Left colon (tissue), 2 donors: ENCODE measurements at regions not wholly inside any gene's neighbourhood (a gene's known extent, or its start where the extent isn't known, plus 50 kb on each side); places are given as distances from the start of the nearest gene placed in this dataset.
"Not testable (repeated sequence)": the region's sequence is repeated elsewhere in the genome, so short reads cannot be mapped to it uniquely, and the experiment has no call there.

ENCODE experiments used
- ATAC-seq: fragments of 200-7000 bp; cut with Tn5 transposase; one replicate; pipeline ENCODE4 v1.9.1; 2020; ENCODE audit warnings: mild to moderate bottlenecking, moderate library complexity
- DNase-seq, 2 donors: peaks; one replicate each; pipeline ENCODE4 v3.0.0-alpha.2; 2020
- intact Hi-C, 2 donors: fragments of 100-400 bp; cut with DNase I in 1 of 2; cut with micrococcal nuclease in 1 of 2; formaldehyde crosslinking; loops; one replicate each; pipeline versions ENCODE4 v1.11.2 to v1.14.0; 2022; cut with DNase I, micrococcal nuclease
- donor health status: DM: no; HTN: no; CAD: no.
- donor health status: DM: yes; HTN: yes; CAD: no.

DNA sequence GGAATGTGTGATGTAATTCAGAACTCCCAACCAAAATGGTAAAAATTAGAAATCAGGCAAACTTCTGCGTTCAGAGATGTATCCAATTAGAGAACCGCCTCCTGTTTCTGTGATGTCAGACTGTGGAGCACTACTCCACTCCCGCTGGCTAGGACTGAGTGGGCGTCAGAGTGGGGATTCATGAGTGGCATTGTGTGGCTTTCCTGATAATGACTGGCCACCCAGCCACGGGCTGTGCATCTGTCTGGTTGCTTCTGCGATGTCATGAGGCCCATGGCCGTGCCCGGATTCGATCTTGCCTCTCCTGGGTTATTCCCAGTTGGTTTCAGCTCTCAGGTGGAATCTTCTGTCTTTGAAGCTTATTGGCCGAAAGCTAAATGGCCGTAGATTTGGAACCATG, 87.1 kb upstream of the KCNA1 start:
- ATAC-seq = no peak
- intact Hi-C loops = no loop called here

GRCh38 chr12:4824380-4824779, 85.3 kb upstream of the KCNA1 start:
- intact Hi-C loops = no loop called here
- DNase-seq (no peak), ATAC-seq (no peak)

More for the DNA sequence above, 87.1 kb upstream of the KCNA1 start:
- no peak for DNase-seq

- intact Hi-C loops = no loop called here
These were observed 84.5 kb upstream of the KCNA1 start for GRCh38 chr12:4825011-4825858.

DNA sequence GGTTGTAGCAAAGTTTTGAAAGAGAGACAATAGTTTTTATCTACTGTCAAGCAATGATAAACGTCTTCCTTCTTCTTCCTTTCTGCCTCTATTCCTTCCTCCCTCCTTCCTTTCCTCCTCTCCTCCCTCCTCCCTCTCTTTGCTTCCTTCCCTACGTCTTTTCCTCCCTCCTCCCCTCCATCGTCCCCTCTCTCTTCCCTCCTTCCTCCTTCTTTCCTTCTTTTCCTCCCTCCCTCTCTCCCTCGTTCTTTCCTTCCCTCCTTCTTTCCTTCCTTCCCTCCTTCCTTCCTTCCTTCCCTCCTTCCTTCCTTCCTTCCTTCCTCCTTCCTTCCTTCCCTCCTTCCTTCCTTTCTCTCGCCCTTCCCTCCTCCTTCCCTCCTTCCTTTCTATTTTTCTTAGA, 82.8 kb upstream of the KCNA1 start:
- intact Hi-C loops = no loop called here
- DNase-seq (no peak), ATAC-seq (no peak)

More at GRCh38 chr12:4825011-4825858, 84.5 kb upstream of the KCNA1 start:
- ATAC-seq (no peak), DNase-seq (no peak)

DNA sequence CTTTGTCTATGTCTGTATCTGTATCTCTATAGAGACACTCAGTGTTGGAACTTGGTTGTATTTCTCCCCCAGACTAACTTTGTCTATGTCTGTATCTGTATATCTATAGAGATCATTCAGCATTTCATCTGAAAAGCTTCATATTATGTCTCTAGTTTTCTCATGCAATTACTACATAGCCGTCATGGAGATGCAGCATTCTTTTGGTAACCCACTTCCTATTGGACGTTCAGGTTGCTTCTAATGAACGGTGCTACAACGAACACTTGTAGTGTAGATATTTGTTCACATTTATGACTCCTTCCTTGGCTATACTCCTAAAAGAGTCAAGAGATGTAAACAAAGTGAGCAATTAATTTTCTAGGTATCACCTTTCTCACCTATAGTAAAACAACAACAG, 81.5 kb upstream of the KCNA1 start:
- intact Hi-C loops = no loop called here
- DNase-seq = no peak
- no peak for ATAC-seq

- ATAC-seq (no peak), DNase-seq (no peak)
- intact Hi-C loops = no loop called here
These were observed 80.4 kb upstream of the KCNA1 start for GRCh38 chr12:4829161-4829792.

DNA sequence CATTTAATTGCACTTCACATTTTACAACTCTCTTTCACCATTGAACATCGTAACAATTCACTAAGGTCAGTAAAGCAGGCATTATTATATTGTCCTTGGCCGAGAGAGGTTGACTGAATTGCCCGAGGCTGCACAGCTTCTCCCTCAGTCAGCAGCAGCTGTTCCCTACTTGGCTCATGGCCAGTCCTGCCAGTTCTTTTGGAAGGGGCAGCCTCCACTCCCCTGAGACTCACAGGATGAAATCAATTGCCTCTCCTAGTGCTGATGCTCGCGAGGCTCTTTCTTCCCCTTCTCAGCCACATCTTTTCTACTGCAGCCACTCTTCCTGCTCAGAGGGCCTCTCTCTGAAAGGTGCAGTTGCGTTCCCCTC, 79.9 kb upstream of the KCNA1 start:
- DNase-seq (no peak), ATAC-seq (no peak)
- intact Hi-C loops = no loop called here

GRCh38 chr12:4830556-4831210, 79.0 kb upstream of the KCNA1 start:
- no peak for DNase-seq
- ATAC-seq = no peak
- intact Hi-C loops = no loop called here

DNA sequence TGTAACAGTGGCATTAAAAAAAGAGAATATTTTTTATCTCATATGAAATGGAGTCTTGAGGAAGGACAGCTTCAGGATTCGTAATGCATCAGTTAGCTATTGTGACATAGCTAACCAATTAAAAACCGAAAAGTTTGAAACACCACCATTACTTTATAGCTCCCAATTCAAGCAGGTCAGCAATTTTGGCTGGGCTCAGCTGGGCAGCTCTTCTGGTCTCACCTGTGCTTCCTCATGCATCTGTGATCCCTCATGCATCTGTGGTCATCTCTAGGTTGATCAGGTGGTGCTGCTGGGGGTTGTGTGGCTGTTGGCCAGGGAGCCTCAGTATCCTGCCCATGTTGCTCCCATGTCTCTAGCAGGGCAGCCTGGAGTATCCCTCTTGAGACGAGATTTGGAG, 76.7 kb upstream of the KCNA1 start:
- ATAC-seq = no peak
- intact Hi-C loops = no loop called here

DNA sequence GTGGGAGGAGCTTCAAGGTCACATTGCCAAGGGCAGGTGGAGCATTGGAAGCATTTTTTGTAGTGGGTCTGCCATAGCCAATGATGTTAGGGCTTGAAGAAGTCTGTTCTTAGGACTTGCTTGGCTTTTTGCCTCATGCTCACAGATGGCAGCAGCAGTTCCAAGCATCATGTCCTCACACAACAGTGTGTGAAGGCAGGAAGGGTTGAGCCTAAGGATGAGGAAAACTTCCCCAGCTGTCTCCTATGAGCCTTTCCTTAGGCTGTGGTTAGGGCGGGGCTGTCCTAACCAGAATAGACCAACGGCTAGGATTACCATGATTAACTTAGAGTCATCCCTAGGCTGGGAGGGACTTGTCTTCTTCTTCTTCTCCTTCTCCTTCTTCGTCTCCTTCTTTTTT, 76.2 kb upstream of the KCNA1 start:
- intact Hi-C loops = no loop called here
- ATAC-seq = peak; percentile 28

More for the DNA sequence above, 76.7 kb upstream of the KCNA1 start:
- no peak for DNase-seq

GRCh38 chr12:4842401-4842800, 67.3 kb upstream of the KCNA1 start:
- intact Hi-C loops, ATAC-seq, DNase-seq: not testable (repeated sequence)

More for the DNA sequence above, 76.2 kb upstream of the KCNA1 start:
- DNase-seq = no peak

GRCh38 chr12:4843907-4844306, 65.8 kb upstream of the KCNA1 start:
- intact Hi-C loops = no loop called here
- no peak for DNase-seq
- ATAC-seq = no peak

- intact Hi-C loops = no loop called here
- DNase-seq = no peak
These were observed 62.0 kb upstream of the KCNA1 start for GRCh38 chr12:4847713-4848112.

DNA sequence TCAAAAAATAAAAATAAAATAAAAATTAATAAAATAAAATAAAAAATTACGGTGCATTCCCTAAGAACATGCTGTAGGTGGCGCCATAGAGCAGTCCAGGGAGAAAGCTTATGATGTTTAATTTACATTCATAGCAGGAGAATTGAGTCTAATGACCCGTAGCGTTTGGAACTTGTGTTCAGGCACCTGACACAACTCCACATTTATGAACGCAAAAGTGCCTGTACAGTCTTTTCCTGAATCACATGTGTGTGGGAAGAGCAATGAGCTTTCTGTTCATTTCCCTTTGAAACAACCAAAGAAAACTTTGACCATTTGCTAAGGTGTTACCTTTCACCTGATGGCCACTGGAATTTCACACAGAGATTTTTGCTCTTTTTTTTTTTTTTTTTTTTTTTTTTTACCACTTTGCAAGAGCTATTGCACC, 60.6 kb upstream of the KCNA1 start:
- DNase-seq (no peak), ATAC-seq (peak; percentile 47)
- intact Hi-C loops = no loop called here

More at GRCh38 chr12:4847713-4848112, 62.0 kb upstream of the KCNA1 start:
- no peak for ATAC-seq

DNA sequence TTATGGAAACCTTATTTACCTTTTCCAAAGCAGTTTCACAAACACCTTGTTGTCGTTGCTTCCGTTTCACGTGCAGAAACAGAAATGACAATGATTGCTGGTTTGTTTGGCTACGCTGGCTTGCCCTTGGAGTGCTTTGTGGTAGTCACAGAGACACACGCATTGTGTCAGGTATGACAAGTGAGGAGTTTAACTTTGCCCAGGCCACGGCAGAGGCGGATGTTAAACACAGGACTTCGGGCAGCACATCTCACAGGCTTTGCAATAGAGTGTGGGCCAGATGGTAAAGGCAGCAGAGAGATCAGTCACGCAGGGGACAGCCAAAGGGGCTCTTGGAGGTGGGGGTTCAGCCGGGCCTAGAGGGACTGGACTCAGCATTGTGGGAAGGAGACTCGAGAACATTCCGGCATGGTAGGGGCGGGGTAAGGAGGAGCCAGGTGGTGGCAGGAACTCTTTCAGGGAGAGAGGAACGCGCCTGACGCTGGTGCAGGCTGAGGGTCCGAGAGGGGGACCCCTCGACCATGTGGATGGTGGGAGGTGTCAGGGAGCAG, 59.8 kb upstream of the KCNA1 start:
- no peak for DNase-seq
- intact Hi-C loops = loop anchor here in 1 of 2 donors (10.0 kb wide), 1 partner anchor 155 kb away; no protein-coding TSS in a partner anchor
- ATAC-seq = no peak

- DNase-seq = no peak
- intact Hi-C loops = loop anchor here in 1 of 2 donors (10.0 kb wide), 1 partner anchor 154 kb away; no protein-coding TSS in a partner anchor
- ATAC-seq = no peak
These were observed 58.8 kb upstream of the KCNA1 start for GRCh38 chr12:4850857-4851380.

- ATAC-seq (no peak), DNase-seq (no peak)
- intact Hi-C loops = loop anchor here in 1 of 2 donors (10.0 kb wide), 1 partner anchor 152 kb away; no protein-coding TSS in a partner anchor
These were observed 57.4 kb upstream of the KCNA1 start for GRCh38 chr12:4852308-4852707.

- intact Hi-C loops = loop anchor here in 1 of 2 donors (10.0 kb wide), 1 partner anchor 152 kb away; no protein-coding TSS in a partner anchor
- ATAC-seq (no peak), DNase-seq (no peak)
These were observed 56.8 kb upstream of the KCNA1 start for GRCh38 chr12:4852911-4853310.
